SK-N-SH (cell line): ENCODE measurements at regions not wholly inside any gene's neighbourhood (a gene's known extent, or its start where the extent isn't known, plus 50 kb on each side); places are given as distances from the start of the nearest gene placed in this dataset.

ENCODE experiments used
- CTCF ChIA-PET: fragments of 300-600, 350-600 bp; formaldehyde crosslinking; extraction: SDS; loops from one replicate; lab custom pipeline; 2021; lab: Yijun Ruan, JAX
- POLR2A ChIA-PET: fragments of 350-600 bp; sonication (Branson Sonifier 250); formaldehyde crosslinking; extraction: SDS; loops from one replicate; lab custom pipeline; 2020; ENCODE audit warnings: antibody characterized with exemption, inconsistent platforms; lab: Yijun Ruan, JAX
- DNase-seq: peaks from one replicate; pipeline ENCODE4 v3.0.0; 2012
- H2AFZ ChIP-seq: fragments of 200-600 bp; sonication (generic); 2 replicates; pipeline ENCODE4 v1.8.1; 2016; ENCODE audit warnings: antibody characterized with exemption, mild to moderate bottlenecking, low read depth
- H3F3A ChIP-seq: fragments of 200-600 bp; sonication (generic); replicated peaks from 2 replicates; pipeline ENCODE3; 2016; ENCODE audit warnings: antibody characterized with exemption, mild to moderate bottlenecking; ENCODE audit not compliant: insufficient read depth
- H3K27ac ChIP-seq, 2 experiments: fragments of 200-500 bp in 1 of 2; fragments of 200-600 bp in 1 of 2; sonication (Bioruptor generic) in 1 of 2; sonication (generic), shearing (Covaris generic) in 1 of 2; 2 replicates each; pipeline versions ENCODE4 v1.5.1 to v1.6.1; 2014 to 2016; ENCODE audit warnings: low read depth in 2 of 2, inconsistent platforms in 1 of 2, low read length in 1 of 2, mild to moderate bottlenecking in 1 of 2, mixed read lengths in 1 of 2
- H3K27me3 ChIP-seq: fragments of 200-600 bp; sonication (generic), shearing (Covaris generic); 2 replicates; pipeline ENCODE4 v1.6.1; 2016; ENCODE audit warnings: mixed run types; ENCODE audit not compliant: insufficient read depth
- H3K36me3 ChIP-seq, 2 experiments: fragments of 200-500 bp in 1 of 2; fragments of 200-600 bp in 1 of 2; sonication (Bioruptor generic) in 1 of 2; sonication (generic) in 1 of 2; replicated peaks in 1 of 2; 2 replicates each; pipeline versions ENCODE3 to v1.5.1; 2014 to 2016; ENCODE audit warnings: low read length in 1 of 2, mild to moderate bottlenecking in 1 of 2; ENCODE audit not compliant: insufficient read depth in 2 of 2, control insufficient read depth in 1 of 2
- H3K4me1 ChIP-seq, 2 experiments: fragments of 200-500 bp in 1 of 2; fragments of 200-600 bp in 1 of 2; sonication (Bioruptor generic) in 1 of 2; sonication (generic), shearing (Covaris generic) in 1 of 2; 2 replicates each; pipeline versions ENCODE4 v1.5.1 to v1.6.1; 2014 to 2016; ENCODE audit warnings: low read depth in 1 of 2, low read length in 1 of 2, mixed run types in 1 of 2; ENCODE audit not compliant: insufficient read depth in 2 of 2, control insufficient read depth in 1 of 2
- H3K4me2 ChIP-seq: fragments of 200-600 bp; sonication (generic), shearing (Covaris generic); 2 replicates; pipeline ENCODE4 v1.6.1; 2017; ENCODE audit warnings: mixed run types
- H3K4me3 ChIP-seq, 2 experiments: fragments of 200-500 bp in 1 of 2; fragments of 200-600 bp in 1 of 2; sonication (Bioruptor generic) in 1 of 2; sonication (generic), shearing (Covaris generic) in 1 of 2; 2 replicates each; pipeline versions ENCODE4 v1.5.1 to v1.8.1; 2014 to 2016; ENCODE audit warnings: low read depth in 2 of 2, inconsistent platforms in 1 of 2, low read length in 1 of 2, mild to moderate bottlenecking in 1 of 2, mixed read lengths in 1 of 2, moderate library complexity in 1 of 2
- H3K79me2 ChIP-seq: fragments of 200-600 bp; sonication (generic); 2 replicates; pipeline ENCODE4 v1.8.1; 2017; ENCODE audit warnings: mild to moderate bottlenecking; ENCODE audit not compliant: insufficient read depth
- H3K9ac ChIP-seq: fragments of 200-600 bp; sonication (generic); 2 replicates; pipeline ENCODE4 v1.6.1; 2017; ENCODE audit warnings: mixed run types
- H3K9me2 ChIP-seq: fragments of 200-600 bp; sonication (generic); 2 replicates; pipeline ENCODE4 v1.6.1; 2017; ENCODE audit warnings: mixed run types
- H3K9me3 ChIP-seq: fragments of 200-600 bp; sonication (generic); 2 replicates; pipeline ENCODE4 v1.6.1; 2017; ENCODE audit warnings: mixed run types, mild to moderate bottlenecking, moderate library complexity
- H4K20me1 ChIP-seq: fragments of 200-600 bp; sonication (generic); 2 replicates; pipeline ENCODE4 v1.6.1; 2017; ENCODE audit warnings: mild to moderate bottlenecking, mixed run types; ENCODE audit not compliant: insufficient read depth
- ELF1 ChIP-seq: IDR thresholded peaks from 2 replicates; pipeline ENCODE4 v1.4.0; 2012
- EP300 ChIP-seq, 2 experiments: IDR thresholded peaks; 2 replicates each; pipeline versions ENCODE4 v1.4.0 to v1.6.1; 2012; ENCODE audit warnings: borderline replicate concordance in 1 of 2, low read depth in 1 of 2, low read length in 1 of 2
- EZH2phosphoT487 ChIP-seq: fragments of 200-600 bp; sonication (generic); IDR thresholded peaks from 2 replicates; pipeline ENCODE4 v1.6.1; 2017; ENCODE audit warnings: low read depth, mixed run types, mild to moderate bottlenecking, antibody characterized with exemption, moderate library complexity, borderline replicate concordance
- FOXM1 ChIP-seq: IDR thresholded peaks from 2 replicates; pipeline ENCODE4 v1.4.0; 2012; ENCODE audit warnings: low read depth, mild to moderate bottlenecking
- IRF3 ChIP-seq: fragments of 150-350 bp; IDR thresholded peaks from 2 replicates; pipeline ENCODE4 v1.6.1; 2016; ENCODE audit warnings: mild to moderate bottlenecking, low read depth, low read length
- JUND ChIP-seq: IDR thresholded peaks from 2 replicates; pipeline ENCODE4 v1.4.0; 2012
- MAX ChIP-seq: IDR thresholded peaks from 2 replicates; pipeline ENCODE4 v1.4.0; 2012; ENCODE audit warnings: low read depth
- MXI1 ChIP-seq: IDR thresholded peaks from 2 replicates; pipeline ENCODE4 v1.6.1; 2012; ENCODE audit warnings: mild to moderate bottlenecking, low read depth, low read length, improper control_type of control experiment
- NFIC ChIP-seq: IDR thresholded peaks from 2 replicates; pipeline ENCODE4 v1.4.0; 2012; ENCODE audit warnings: borderline replicate concordance
- NRF1 ChIP-seq: IDR thresholded peaks from 2 replicates; pipeline ENCODE4 v1.6.1; 2012; ENCODE audit warnings: low read depth, mild to moderate bottlenecking, low read length
- RCOR1 ChIP-seq: fragments of 150-350 bp; IDR thresholded peaks from 2 replicates; pipeline ENCODE4 v1.6.1; 2017; ENCODE audit warnings: antibody characterized with exemption, low read length
- REST ChIP-seq: IDR thresholded peaks from 2 replicates; pipeline ENCODE4 v1.6.1; 2012; ENCODE audit warnings: mild to moderate bottlenecking, low read depth, low read length, moderate library complexity
- RXRA ChIP-seq: IDR thresholded peaks from 2 replicates; pipeline ENCODE4 v1.4.0; 2012; ENCODE audit warnings: low read depth, mild to moderate bottlenecking, borderline replicate concordance
- SIN3A ChIP-seq: IDR thresholded peaks from 2 replicates; pipeline ENCODE4 v1.6.1; 2012; ENCODE audit warnings: low read depth, mild to moderate bottlenecking, low read length, moderate library complexity, borderline replicate concordance
- TAF1 ChIP-seq: IDR thresholded peaks from 2 replicates; pipeline ENCODE4 v1.6.1; 2012; ENCODE audit warnings: low read depth, mild to moderate bottlenecking, low read length, moderate library complexity, borderline replicate concordance
- TCF12 ChIP-seq: IDR thresholded peaks from 2 replicates; pipeline ENCODE4 v1.4.0; 2012
- TEAD4 ChIP-seq: IDR thresholded peaks from 2 replicates; pipeline ENCODE4 v1.4.0; 2012; ENCODE audit warnings: mild to moderate bottlenecking, borderline replicate concordance; ENCODE audit not compliant: insufficient read depth
- WGBS: methylation state at CpG from one replicate; pipeline ENCODE4 v1.1.6; 2017; ENCODE audit warnings: low lambda C conversion rate; 5-methylcytosine and 5-hydroxymethylcytosine counted together
- TF ChIP-seq, protein P1 (sequence below): fragments of 150-350 bp; IDR thresholded peaks from 2 replicates; pipeline ENCODE4 v1.6.1; 2017; ENCODE audit warnings: antibody characterized with exemption, low read length, low read depth, borderline replicate concordance
- TF ChIP-seq, protein P2 (sequence below): IDR thresholded peaks from 2 replicates; pipeline ENCODE4; 2012

GRCh38 chr13:99897076-99897440 is 74.5 kb downstream of the ZIC5 start:
- CTCF ChIA-PET, result no interaction called here

More at GRCh38 chr13:99897076-99897440, 74.5 kb downstream of the ZIC5 start:
- H2AFZ ChIP-seq, result no peak overlapping the region
- peaks cover 87% of the 10 kb centered on the region for H3K27me3 ChIP-seq
- no peaks in the 10 kb centered on the region for H3K79me2 ChIP-seq
- TF ChIP-seq RXRA, result no peak
- TF ChIP-seq TCF12, result no peak
- TF ChIP-seq NRF1, result no peak
- no peak for TF ChIP-seq JUND
- TF ChIP-seq EP300 (IDR thresholded peaks at IDR 0.05; ENCODE audit: borderline replicate concordance in 1 of 2, low read depth in 1 of 2, low read length in 1 of 2), result no peak
- TF ChIP-seq, protein P1, sequence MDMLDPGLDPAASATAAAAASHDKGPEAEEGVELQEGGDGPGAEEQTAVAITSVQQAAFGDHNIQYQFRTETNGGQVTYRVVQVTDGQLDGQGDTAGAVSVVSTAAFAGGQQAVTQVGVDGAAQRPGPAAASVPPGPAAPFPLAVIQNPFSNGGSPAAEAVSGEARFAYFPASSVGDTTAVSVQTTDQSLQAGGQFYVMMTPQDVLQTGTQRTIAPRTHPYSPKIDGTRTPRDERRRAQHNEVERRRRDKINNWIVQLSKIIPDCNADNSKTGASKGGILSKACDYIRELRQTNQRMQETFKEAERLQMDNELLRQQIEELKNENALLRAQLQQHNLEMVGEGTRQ, result no peak
- no peak for TF ChIP-seq MAX
- no peak for TF ChIP-seq SIN3A
- no peak for TF ChIP-seq MXI1
- no peak for TF ChIP-seq IRF3
- no peak for TF ChIP-seq TAF1
- TF ChIP-seq, protein P2, sequence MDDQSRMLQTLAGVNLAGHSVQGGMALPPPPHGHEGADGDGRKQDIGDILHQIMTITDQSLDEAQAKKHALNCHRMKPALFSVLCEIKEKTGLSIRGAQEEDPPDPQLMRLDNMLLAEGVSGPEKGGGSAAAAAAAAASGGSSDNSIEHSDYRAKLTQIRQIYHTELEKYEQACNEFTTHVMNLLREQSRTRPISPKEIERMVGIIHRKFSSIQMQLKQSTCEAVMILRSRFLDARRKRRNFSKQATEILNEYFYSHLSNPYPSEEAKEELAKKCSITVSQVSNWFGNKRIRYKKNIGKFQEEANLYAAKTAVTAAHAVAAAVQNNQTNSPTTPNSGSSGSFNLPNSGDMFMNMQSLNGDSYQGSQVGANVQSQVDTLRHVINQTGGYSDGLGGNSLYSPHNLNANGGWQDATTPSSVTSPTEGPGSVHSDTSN, result no peak
- no peak for TF ChIP-seq RCOR1
- no peak for TF ChIP-seq REST
- no peak for TF ChIP-seq ELF1
- no peak for TF ChIP-seq TEAD4
- no peak for TF ChIP-seq NFIC
- TF ChIP-seq FOXM1, result no peak
- TF ChIP-seq EZH2phosphoT487, result no peak
- TF ChIP-seq, all 33 proteins: peak for 0
- Histone ChIP-seq H3K9me3 (no peaks in the 10 kb centered on the region), H3K36me3 (no peaks in the 10 kb centered on the region), H4K20me1 (no peaks in the 10 kb centered on the region), H3K4me3 (no peak overlapping the region), H3K4me1 (no peaks in the 10 kb centered on the region; a peak in 1 of 4 replicates), H3F3A (no peaks in the 10 kb centered on the region), H3K27ac (no peak overlapping the region), H3K9me2 (no peaks in the 10 kb centered on the region), H3K4me2 (no peak overlapping the region), H3K9ac (no peak overlapping the region)
- 57% methylated on average over 7 of the region's 7 CpGs for WGBS
- DNase-seq, result no peak
- POLR2A ChIA-PET, result no interaction called here
